A673 (cell line): ENCODE measurements at regions not wholly inside any gene's neighbourhood (a gene's known extent, or its start where the extent isn't known, plus 50 kb on each side); places are given as distances from the start of the nearest gene placed in this dataset.

Source experiments
- BruUV-seq: library from RNA; stranded (reverse); fragments of 400-500 nt; replicated peaks from 2 replicates; lab custom pipeline; 2021; lab: Mats Ljungman, UMichigan
- CTCF ChIA-PET: fragments of 300-600 bp; sonication (Branson Sonifier 250); formaldehyde crosslinking; loops from one replicate; lab custom pipeline; 2022; ENCODE audit warnings: antibody characterized with exemption; lab: Charles Lee
- POLR2A ChIA-PET: fragments of 300-600 bp; sonication (Branson Sonifier 250); formaldehyde crosslinking; loops from one replicate; lab custom pipeline; 2022; ENCODE audit warnings: antibody characterized with exemption; ENCODE audit not compliant: low non-redundant PET; lab: Charles Lee
- DNase-seq: peaks from one replicate; pipeline ENCODE4 v3.0.0-alpha.2; 2015; ENCODE audit warnings: low spot score
- H3K27ac ChIP-seq: fragments of 200-600 bp; sonication (generic); 2 replicates; pipeline ENCODE4 v1.5.1; 2016; ENCODE audit warnings: mixed run types, low read depth, mild to moderate bottlenecking, mixed read lengths, antibody characterized with exemption, low read length; ENCODE audit not compliant: poor library complexity, severe bottlenecking
- H3K27me3 ChIP-seq: fragments of 200-600 bp; sonication (generic); replicated peaks from 2 replicates; pipeline ENCODE4 v1.6.1; 2017; ENCODE audit warnings: mixed run types, low read depth, mild to moderate bottlenecking, mixed read lengths, antibody characterized with exemption, low read length; ENCODE audit not compliant: insufficient read depth, poor library complexity
- H3K36me3 ChIP-seq: fragments of 200-600 bp; sonication (generic); 2 replicates; pipeline ENCODE4 v1.6.1; 2016; ENCODE audit warnings: mixed run types, mild to moderate bottlenecking, mixed read lengths, antibody characterized with exemption, low read length; ENCODE audit not compliant: insufficient read depth, poor library complexity, severe bottlenecking
- H3K4me1 ChIP-seq: fragments of 200-600 bp; sonication (generic); 2 replicates; pipeline ENCODE4 v1.6.1; 2017; ENCODE audit warnings: mixed run types, mild to moderate bottlenecking, mixed read lengths, antibody characterized with exemption, low read length; ENCODE audit not compliant: insufficient read depth, poor library complexity, severe bottlenecking
- H3K4me3 ChIP-seq: fragments of 200-600 bp; sonication (generic); 2 replicates; pipeline ENCODE4 v1.5.1; 2016; ENCODE audit warnings: low read depth, mixed run types, mild to moderate bottlenecking, mixed read lengths, low read length; ENCODE audit not compliant: poor library complexity, severe bottlenecking
- H3K9me3 ChIP-seq: fragments of 200-600 bp; sonication (generic); 2 replicates; pipeline ENCODE4 v1.6.1; 2016; ENCODE audit warnings: mixed run types, low read depth, mild to moderate bottlenecking, mixed read lengths, antibody characterized with exemption, low read length; ENCODE audit not compliant: poor library complexity, severe bottlenecking
- EZH2 ChIP-seq: fragments of 200-600 bp; sonication (generic); IDR thresholded peaks from 2 replicates; pipeline ENCODE4 v1.6.1; 2017; ENCODE audit warnings: borderline replicate concordance, low read depth, mild to moderate bottlenecking, mixed read lengths, antibody characterized with exemption, low read length; ENCODE audit not compliant: poor library complexity, severe bottlenecking
- intact Hi-C: fragments of 100-400 bp; cut with micrococcal nuclease; formaldehyde crosslinking; loops from one replicate; pipeline ENCODE4 v1.10.0; 2022; ENCODE audit not compliant: unreplicated experiment
- TF ChIP-seq, protein P1 (sequence below): fragments of 300-800, 200-600 bp; sonication (generic); conservative IDR thresholded peaks from 2 replicates; pipeline ENCODE4 v1.5.1; 2017; ENCODE audit warnings: low read depth, mild to moderate bottlenecking, antibody characterized with exemption, low read length, moderate library complexity, mixed read lengths

DNA sequence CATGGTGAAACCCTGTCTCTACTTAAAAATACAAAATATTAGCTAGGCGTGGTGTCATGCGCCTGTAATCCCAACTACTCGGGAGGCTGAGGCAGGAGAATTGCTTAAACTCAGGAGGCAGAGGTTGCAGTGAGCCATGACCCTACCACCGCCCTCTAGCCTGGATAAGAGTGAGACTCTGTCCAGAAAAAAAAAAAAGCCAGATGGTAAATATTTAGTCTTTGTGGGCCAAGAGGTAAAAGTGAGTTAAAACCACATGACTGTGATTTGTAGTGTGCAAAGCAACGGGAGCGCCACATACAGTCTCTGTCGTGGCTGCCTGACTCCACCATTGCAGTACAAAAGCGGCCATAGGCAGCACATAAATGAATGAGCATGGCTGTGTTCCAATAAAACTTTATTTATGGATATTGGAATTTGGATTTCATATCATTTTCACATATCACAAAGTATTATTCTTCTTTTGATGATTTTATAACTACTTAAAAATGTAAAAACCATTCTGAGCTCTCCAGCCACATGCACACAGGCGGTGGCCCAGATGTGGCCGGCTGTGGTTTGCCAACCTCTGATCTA lies 51.8 kb upstream of the CASZ1 start:
- H3K36me3 ChIP-seq: no peaks in the 10 kb centered on the region
- no peak overlapping the region for H3K4me3 ChIP-seq
- BruUV-seq: no TSS peak
- ChIA-PET POLR2A (no interaction called here), CTCF (interaction anchor here (0.7 kb wide), 1 partner anchor 48 kb away, joined by 4 read pairs; no protein-coding TSS in a partner anchor)
- H3K9me3 ChIP-seq: no peaks in the 10 kb centered on the region
- DNase-seq: no peak
- H3K4me1 ChIP-seq: no peaks in the 10 kb centered on the region
- intact Hi-C loops: no loop called here
- no peak overlapping the region for H3K27ac ChIP-seq
- TF ChIP-seq, protein P1, sequence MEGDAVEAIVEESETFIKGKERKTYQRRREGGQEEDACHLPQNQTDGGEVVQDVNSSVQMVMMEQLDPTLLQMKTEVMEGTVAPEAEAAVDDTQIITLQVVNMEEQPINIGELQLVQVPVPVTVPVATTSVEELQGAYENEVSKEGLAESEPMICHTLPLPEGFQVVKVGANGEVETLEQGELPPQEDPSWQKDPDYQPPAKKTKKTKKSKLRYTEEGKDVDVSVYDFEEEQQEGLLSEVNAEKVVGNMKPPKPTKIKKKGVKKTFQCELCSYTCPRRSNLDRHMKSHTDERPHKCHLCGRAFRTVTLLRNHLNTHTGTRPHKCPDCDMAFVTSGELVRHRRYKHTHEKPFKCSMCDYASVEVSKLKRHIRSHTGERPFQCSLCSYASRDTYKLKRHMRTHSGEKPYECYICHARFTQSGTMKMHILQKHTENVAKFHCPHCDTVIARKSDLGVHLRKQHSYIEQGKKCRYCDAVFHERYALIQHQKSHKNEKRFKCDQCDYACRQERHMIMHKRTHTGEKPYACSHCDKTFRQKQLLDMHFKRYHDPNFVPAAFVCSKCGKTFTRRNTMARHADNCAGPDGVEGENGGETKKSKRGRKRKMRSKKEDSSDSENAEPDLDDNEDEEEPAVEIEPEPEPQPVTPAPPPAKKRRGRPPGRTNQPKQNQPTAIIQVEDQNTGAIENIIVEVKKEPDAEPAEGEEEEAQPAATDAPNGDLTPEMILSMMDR: no peak
- no peak for TF ChIP-seq EZH2
- no peaks in the 10 kb centered on the region for H3K27me3 ChIP-seq

DNA sequence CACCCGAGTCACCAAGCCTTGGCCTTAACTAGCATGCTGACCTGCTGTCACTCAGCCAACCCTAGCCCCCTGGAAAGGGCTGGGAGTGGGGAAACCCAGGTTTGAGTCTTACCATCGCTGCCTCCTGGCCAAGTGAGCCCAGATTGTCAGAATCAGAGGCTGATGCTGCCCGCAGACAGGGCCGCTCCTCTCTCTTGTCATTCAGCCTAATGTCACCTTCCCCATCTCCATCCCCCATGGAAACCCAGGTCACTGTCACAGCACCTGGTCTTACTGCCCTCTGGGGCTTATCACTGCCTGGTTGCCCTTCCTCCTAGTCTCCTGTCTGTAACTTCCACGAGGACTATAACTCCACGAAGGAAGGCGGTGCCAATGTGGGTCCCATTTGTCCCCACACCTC lies 53.6 kb upstream of the CASZ1 start:
- no peak for DNase-seq
- POLR2A ChIA-PET: no interaction called here
- TF ChIP-seq EZH2: no peak
- TF ChIP-seq, protein P1: no peak
- CTCF ChIA-PET: no interaction called here
- Histone ChIP-seq H3K27ac (no peak overlapping the region), H3K36me3 (no peaks in the 10 kb centered on the region), H3K9me3 (no peaks in the 10 kb centered on the region), H3K4me3 (no peak overlapping the region), H3K27me3 (no peaks in the 10 kb centered on the region), H3K4me1 (no peaks in the 10 kb centered on the region)
- no TSS peak for BruUV-seq
- intact Hi-C loops: no loop called here

DNA sequence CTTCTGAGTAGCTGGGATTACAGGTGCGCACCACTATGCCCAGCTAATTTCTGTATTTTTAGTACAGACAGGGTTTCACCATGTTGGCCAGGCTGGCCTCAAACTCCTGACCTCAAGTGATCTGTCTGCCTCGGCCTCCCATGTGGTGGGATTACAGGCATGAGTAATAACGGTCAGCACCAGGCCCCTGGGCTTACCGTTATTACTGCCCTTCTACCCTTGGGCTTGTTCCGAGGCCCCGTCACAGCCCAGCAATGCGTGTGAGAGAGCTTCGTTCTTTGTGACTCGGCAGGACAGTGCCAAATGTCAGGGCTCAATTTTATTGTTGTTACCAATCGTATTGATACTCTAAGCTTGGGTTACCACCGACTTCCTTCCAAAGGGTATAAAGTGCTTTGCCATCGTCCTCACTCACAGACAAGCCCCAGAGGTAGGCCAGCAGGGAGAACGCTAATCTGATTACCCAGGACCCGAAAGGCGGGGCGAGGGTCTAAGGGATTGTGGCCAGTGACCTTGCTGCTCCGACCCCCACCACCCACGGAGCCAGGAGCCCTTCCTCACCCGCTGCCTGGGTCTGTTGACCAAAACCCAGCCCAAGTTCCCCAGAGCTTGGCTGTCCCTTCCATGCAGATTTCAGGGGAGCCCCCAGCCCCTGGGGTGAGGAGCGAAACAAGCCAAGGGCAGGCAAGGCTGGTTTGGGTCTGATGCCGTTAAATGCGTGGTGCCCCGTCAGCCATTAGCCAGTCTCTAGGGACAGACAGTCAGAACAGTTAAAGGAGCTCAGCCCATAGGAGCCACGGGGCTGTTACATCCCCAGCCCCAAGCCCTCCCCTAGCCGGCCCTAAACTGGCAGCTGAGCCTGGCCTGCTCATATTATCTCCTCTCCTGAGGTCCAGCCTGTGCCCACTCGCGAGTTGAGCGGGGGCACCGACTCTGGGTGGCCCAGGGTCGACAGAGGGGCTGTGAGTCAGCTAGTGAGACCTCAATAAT lies 54.9 kb upstream of the CASZ1 start:
- no peak for DNase-seq
- Histone ChIP-seq H3K4me3 (no peak overlapping the region), H3K27ac (no peak overlapping the region), H3K4me1 (no peaks in the 10 kb centered on the region), H3K27me3 (no peaks in the 10 kb centered on the region), H3K9me3 (no peaks in the 10 kb centered on the region), H3K36me3 (no peaks in the 10 kb centered on the region)
- intact Hi-C loops: no loop called here
- TF ChIP-seq, protein P1: no peak
- TF ChIP-seq EZH2: no peak
- no TSS peak for BruUV-seq
- POLR2A ChIA-PET: no interaction called here
- CTCF ChIA-PET: no interaction called here
